OCI-LY3 (cell line): ENCODE measurements at regions not wholly inside any gene's neighbourhood (a gene's known extent, or its start where the extent isn't known, plus 50 kb on each side); places are given as distances from the start of the nearest gene placed in this dataset.

Experiments
- EZH2phosphoT487 ChIP-seq: fragments of 200-600 bp; shearing (Covaris generic); IDR thresholded peaks from 2 replicates; pipeline ENCODE4 v1.6.1; 2018; ENCODE audit warnings: antibody characterized with exemption, mixed run types, low read depth
- TF ChIP-seq, protein P1 (sequence below): fragments of 200-600, 300-600 bp; sonication (generic); IDR thresholded peaks from 2 replicates; pipeline ENCODE4 v1.5.1; 2014; ENCODE audit warnings: antibody characterized with exemption, low read length, low read depth

DNA sequence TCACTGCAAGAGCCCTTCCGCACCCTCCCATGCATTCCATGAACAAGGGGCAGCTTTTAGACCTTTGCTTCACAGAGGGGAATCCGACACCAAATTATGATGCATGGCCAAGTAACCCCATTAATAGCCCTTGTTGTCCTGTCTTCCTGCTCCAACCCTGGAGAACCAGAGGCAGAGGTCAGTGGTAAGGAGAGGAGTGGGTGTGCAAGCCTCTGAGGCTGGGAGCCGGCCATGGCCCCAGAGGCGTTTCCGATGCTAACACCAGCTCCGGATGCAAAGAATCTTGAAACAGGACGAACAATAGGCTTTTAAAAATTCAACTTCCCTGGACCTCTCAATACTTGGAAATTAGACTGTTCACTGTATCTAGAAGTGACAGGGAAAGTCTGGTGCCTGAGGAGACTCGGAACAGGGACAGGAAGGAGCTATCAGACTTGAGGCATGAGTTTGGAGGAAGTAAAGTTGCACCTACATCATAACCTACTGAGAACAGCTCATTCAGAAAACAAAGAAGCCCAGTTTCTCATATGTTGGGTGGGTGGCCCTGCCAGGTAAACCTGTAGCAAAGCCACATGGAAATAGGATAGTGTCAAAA, 101.2 kb upstream of the ERG start:
- TF ChIP-seq, protein P1, sequence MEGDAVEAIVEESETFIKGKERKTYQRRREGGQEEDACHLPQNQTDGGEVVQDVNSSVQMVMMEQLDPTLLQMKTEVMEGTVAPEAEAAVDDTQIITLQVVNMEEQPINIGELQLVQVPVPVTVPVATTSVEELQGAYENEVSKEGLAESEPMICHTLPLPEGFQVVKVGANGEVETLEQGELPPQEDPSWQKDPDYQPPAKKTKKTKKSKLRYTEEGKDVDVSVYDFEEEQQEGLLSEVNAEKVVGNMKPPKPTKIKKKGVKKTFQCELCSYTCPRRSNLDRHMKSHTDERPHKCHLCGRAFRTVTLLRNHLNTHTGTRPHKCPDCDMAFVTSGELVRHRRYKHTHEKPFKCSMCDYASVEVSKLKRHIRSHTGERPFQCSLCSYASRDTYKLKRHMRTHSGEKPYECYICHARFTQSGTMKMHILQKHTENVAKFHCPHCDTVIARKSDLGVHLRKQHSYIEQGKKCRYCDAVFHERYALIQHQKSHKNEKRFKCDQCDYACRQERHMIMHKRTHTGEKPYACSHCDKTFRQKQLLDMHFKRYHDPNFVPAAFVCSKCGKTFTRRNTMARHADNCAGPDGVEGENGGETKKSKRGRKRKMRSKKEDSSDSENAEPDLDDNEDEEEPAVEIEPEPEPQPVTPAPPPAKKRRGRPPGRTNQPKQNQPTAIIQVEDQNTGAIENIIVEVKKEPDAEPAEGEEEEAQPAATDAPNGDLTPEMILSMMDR, result no peak
- no peak for TF ChIP-seq EZH2phosphoT487
